SK-N-SH treated with all-trans-retinoic acid at 6 μM for 48 hours (cell line): ENCODE measurements at regions not wholly inside any gene's neighbourhood (a gene's known extent, or its start where the extent isn't known, plus 50 kb on each side); places are given as distances from the start of the nearest gene placed in this dataset.
"Not testable (repeated sequence)": the region's sequence is repeated elsewhere in the genome, so short reads cannot be mapped to it uniquely, and the experiment has no call there.

Experiments used
- ATAC-seq: fragments of 200-7000 bp; cut with Tn5 transposase; 3 replicates; pipeline ENCODE4 v1.9.1; 2020; ENCODE audit warnings: mild to moderate bottlenecking, moderate library complexity
- ARNTL ChIP-seq: fragments of 450-650 bp; formaldehyde crosslinking; IDR thresholded peaks from 2 replicates; pipeline ENCODE4 v1.5.0; 2020; ENCODE audit warnings: low read depth, mild to moderate bottlenecking, moderate library complexity, borderline replicate concordance
- CSDC2 ChIP-seq: fragments of 250-450 bp; sonication (Bioruptor Pico); IDR thresholded peaks from 2 replicates; pipeline ENCODE4 v1.5.0; 2020; ENCODE audit warnings: mild to moderate bottlenecking, moderate library complexity
- ESRRG ChIP-seq: fragments of 250-450 bp; sonication (Bioruptor Pico); IDR thresholded peaks from 2 replicates; pipeline ENCODE4 v1.6.1; 2021; ENCODE audit warnings: mild to moderate bottlenecking
- GLIS3 ChIP-seq: fragments of 250-450 bp; sonication (Bioruptor Pico); IDR thresholded peaks from 2 replicates; pipeline ENCODE4 v1.5.0; 2020; ENCODE audit warnings: mild to moderate bottlenecking, moderate library complexity
- ISL1 ChIP-seq: fragments of 250-450 bp; sonication (Bioruptor Pico); IDR thresholded peaks from 2 replicates; pipeline ENCODE4 v2.1.2; 2022; ENCODE audit warnings: mild to moderate bottlenecking, moderate library complexity
- OSR1 ChIP-seq: fragments of 250-450 bp; sonication (Bioruptor Pico); IDR thresholded peaks from 2 replicates; pipeline ENCODE4 v1.8.0; 2022; ENCODE audit warnings: moderate library complexity, mild to moderate bottlenecking, inconsistent platforms
- TCF4 ChIP-seq: fragments of 250-450 bp; sonication (Bioruptor Pico); IDR thresholded peaks from 2 replicates; pipeline ENCODE4 v1.8.0; 2021; ENCODE audit warnings: mild to moderate bottlenecking, moderate library complexity, borderline replicate concordance
- TOX ChIP-seq: fragments of 250-450 bp; sonication (Bioruptor Pico); IDR thresholded peaks from 2 replicates; pipeline ENCODE4 v1.8.0; 2021; ENCODE audit warnings: mild to moderate bottlenecking, moderate library complexity, borderline replicate concordance
- ZC3H10 ChIP-seq: fragments of 250-450 bp; sonication (Bioruptor Pico); IDR thresholded peaks from 2 replicates; pipeline ENCODE4 v1.5.1; 2021; ENCODE audit warnings: mild to moderate bottlenecking, moderate library complexity
- ZFP3 ChIP-seq: fragments of 250-450 bp; sonication (Bioruptor Pico); IDR thresholded peaks from 2 replicates; pipeline ENCODE4 v1.5.0; 2020; ENCODE audit warnings: mild to moderate bottlenecking, moderate library complexity
- ZNF565 ChIP-seq: fragments of 450-650 bp; formaldehyde crosslinking; conservative IDR thresholded peaks from 2 replicates; pipeline ENCODE4 v1.5.0; 2020; ENCODE audit warnings: low read depth, mild to moderate bottlenecking, moderate library complexity
- ZNF8 ChIP-seq: fragments of 450-650 bp; formaldehyde crosslinking; IDR thresholded peaks from 2 replicates; pipeline ENCODE4 v1.5.0; 2020; ENCODE audit warnings: mild to moderate bottlenecking, moderate library complexity
- TF ChIP-seq, protein P1 (sequence below): fragments of 250-450 bp; sonication (Bioruptor Pico); IDR thresholded peaks from 2 replicates; pipeline ENCODE4 v1.5.1; 2020; ENCODE audit warnings: low read depth, mild to moderate bottlenecking, moderate library complexity
- TF ChIP-seq, protein P2 (sequence below): fragments of 250-450 bp; sonication (Bioruptor Pico); IDR thresholded peaks from 2 replicates; pipeline ENCODE4 v1.5.0; 2020; ENCODE audit warnings: mild to moderate bottlenecking, moderate library complexity
- TF ChIP-seq, protein P3 (sequence below): fragments of 250-450 bp; sonication (Bioruptor Pico); IDR thresholded peaks from 2 replicates; pipeline ENCODE4 v1.8.0; 2020; ENCODE audit warnings: mild to moderate bottlenecking, moderate library complexity, borderline replicate concordance
- TF ChIP-seq, protein P4 (sequence below): fragments of 250-450 bp; sonication (Bioruptor Pico); IDR thresholded peaks from 2 replicates; pipeline ENCODE4 v1.5.1; 2021; ENCODE audit warnings: mild to moderate bottlenecking, moderate library complexity

DNA sequence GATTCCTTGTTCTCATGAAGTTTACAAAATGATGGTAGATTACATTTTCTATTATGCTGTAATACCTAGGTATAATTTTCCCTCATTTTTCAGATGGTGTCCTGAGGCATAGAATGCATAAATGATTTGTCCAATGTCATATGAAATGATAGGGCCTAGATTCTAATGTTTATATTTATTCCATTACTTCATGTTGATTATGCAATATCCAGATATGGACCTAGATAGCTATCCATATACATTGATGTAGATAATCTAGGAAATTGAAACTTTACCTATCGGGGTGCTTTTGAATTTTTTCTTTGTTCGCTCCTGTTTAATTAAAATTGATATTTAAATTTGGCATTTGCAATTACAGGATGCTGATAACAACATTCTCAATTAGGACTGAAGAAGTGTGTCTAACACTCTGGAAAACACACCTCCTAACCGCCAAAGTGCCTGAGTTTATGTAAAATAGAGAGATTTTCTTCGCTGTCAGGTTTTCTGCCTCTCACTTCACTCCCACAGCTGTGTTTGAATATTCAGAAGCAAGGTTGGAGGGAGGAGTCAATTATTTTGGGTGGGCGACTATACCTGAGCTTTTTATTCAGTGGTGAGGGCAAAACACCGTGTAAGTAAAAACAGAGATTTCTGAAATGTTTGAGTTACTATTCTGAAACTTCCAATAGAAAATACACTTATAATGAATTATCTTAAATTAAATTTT lies 164.4 kb upstream of the ATP2B1 start:
- TF ChIP-seq ISL1 (CRISPR knock-in tag) (no peak), ZC3H10 (CRISPR knock-in tag) (no peak), OSR1 (CRISPR knock-in tag) (no peak), ARNTL (CRISPR knock-in tag) (no peak), GLIS3 (CRISPR knock-in tag) (no peak)
- TF ChIP-seq, protein P1, sequence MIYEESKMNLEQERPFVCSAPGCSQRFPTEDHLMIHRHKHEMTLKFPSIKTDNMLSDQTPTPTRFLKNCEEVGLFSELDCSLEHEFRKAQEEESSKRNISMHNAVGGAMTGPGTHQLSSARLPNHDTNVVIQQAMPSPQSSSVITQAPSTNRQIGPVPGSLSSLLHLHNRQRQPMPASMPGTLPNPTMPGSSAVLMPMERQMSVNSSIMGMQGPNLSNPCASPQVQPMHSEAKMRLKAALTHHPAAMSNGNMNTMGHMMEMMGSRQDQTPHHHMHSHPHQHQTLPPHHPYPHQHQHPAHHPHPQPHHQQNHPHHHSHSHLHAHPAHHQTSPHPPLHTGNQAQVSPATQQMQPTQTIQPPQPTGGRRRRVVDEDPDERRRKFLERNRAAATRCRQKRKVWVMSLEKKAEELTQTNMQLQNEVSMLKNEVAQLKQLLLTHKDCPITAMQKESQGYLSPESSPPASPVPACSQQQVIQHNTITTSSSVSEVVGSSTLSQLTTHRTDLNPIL: no peak
- TF ChIP-seq, protein P2, sequence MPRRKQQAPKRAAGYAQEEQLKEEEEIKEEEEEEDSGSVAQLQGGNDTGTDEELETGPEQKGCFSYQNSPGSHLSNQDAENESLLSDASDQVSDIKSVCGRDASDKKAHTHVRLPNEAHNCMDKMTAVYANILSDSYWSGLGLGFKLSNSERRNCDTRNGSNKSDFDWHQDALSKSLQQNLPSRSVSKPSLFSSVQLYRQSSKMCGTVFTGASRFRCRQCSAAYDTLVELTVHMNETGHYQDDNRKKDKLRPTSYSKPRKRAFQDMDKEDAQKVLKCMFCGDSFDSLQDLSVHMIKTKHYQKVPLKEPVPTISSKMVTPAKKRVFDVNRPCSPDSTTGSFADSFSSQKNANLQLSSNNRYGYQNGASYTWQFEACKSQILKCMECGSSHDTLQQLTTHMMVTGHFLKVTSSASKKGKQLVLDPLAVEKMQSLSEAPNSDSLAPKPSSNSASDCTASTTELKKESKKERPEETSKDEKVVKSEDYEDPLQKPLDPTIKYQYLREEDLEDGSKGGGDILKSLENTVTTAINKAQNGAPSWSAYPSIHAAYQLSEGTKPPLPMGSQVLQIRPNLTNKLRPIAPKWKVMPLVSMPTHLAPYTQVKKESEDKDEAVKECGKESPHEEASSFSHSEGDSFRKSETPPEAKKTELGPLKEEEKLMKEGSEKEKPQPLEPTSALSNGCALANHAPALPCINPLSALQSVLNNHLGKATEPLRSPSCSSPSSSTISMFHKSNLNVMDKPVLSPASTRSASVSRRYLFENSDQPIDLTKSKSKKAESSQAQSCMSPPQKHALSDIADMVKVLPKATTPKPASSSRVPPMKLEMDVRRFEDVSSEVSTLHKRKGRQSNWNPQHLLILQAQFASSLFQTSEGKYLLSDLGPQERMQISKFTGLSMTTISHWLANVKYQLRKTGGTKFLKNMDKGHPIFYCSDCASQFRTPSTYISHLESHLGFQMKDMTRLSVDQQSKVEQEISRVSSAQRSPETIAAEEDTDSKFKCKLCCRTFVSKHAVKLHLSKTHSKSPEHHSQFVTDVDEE (CRISPR knock-in tag): no peak
- no peak for ATAC-seq

DNA sequence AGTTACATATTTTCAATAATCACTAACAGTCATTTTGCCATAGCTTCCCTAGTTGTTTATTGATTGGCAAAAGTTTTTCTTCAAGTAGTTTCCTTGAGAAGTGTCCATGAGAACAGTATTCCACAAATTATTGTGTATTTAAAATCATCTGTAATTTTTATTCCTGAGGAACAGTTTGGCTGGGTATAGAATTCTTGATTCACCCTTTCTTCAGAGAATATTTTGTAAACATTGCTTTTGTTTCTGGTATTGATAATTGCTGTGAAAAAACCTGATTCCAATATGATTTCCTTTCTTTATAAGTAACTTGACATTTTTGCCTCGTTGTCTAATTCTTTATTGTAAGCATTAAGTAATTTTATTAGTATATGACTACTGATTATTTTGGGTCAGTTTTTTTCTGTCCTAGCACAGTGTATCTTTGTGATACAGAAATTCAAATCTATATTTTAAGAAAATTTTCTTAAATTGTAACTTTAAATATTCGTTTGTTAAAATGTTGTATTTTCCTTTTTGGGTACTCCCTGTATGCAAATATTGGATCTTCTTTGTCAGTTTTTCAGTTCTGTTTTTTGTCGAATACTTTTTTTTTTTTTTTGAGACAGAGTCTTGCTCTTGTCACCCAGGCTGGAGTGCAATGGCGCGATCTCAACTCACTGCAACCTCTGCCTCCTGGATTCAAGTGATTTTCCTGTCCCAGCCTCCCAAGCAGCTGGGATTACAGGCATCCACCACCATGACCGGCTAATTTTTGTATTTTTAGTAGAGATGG lies 162.0 kb upstream of the ATP2B1 start:
- TF ChIP-seq, protein P3, sequence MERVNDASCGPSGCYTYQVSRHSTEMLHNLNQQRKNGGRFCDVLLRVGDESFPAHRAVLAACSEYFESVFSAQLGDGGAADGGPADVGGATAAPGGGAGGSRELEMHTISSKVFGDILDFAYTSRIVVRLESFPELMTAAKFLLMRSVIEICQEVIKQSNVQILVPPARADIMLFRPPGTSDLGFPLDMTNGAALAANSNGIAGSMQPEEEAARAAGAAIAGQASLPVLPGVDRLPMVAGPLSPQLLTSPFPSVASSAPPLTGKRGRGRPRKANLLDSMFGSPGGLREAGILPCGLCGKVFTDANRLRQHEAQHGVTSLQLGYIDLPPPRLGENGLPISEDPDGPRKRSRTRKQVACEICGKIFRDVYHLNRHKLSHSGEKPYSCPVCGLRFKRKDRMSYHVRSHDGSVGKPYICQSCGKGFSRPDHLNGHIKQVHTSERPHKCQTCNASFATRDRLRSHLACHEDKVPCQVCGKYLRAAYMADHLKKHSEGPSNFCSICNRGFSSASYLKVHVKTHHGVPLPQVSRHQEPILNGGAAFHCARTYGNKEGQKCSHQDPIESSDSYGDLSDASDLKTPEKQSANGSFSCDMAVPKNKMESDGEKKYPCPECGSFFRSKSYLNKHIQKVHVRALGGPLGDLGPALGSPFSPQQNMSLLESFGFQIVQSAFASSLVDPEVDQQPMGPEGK (CRISPR knock-in tag): no peak
- TF ChIP-seq, protein P2 (CRISPR knock-in tag): no peak
- TF ChIP-seq ESRRG (CRISPR knock-in tag) (no peak), TOX (CRISPR knock-in tag) (no peak), OSR1 (CRISPR knock-in tag) (no peak), ZFP3 (CRISPR knock-in tag) (no peak), ZC3H10 (CRISPR knock-in tag) (no peak), ZNF8 (no peak), CSDC2 (CRISPR knock-in tag) (no peak), TCF4 (CRISPR knock-in tag) (no peak), ARNTL (CRISPR knock-in tag) (no peak), ZNF565 (CRISPR knock-in tag) (no peak)
- TF ChIP-seq, protein P4, sequence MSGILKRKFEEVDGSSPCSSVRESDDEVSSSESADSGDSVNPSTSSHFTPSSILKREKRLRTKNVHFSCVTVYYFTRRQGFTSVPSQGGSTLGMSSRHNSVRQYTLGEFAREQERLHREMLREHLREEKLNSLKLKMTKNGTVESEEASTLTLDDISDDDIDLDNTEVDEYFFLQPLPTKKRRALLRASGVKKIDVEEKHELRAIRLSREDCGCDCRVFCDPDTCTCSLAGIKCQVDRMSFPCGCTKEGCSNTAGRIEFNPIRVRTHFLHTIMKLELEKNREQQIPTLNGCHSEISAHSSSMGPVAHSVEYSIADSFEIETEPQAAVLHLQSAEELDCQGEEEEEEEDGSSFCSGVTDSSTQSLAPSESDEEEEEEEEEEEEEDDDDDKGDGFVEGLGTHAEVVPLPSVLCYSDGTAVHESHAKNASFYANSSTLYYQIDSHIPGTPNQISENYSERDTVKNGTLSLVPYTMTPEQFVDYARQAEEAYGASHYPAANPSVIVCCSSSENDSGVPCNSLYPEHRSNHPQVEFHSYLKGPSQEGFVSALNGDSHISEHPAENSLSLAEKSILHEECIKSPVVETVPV: no peak
- TF ChIP-seq, protein P1: no peak
- TF ChIP-seq, all 23 proteins: peak for 0
- ATAC-seq: no peak

DNA sequence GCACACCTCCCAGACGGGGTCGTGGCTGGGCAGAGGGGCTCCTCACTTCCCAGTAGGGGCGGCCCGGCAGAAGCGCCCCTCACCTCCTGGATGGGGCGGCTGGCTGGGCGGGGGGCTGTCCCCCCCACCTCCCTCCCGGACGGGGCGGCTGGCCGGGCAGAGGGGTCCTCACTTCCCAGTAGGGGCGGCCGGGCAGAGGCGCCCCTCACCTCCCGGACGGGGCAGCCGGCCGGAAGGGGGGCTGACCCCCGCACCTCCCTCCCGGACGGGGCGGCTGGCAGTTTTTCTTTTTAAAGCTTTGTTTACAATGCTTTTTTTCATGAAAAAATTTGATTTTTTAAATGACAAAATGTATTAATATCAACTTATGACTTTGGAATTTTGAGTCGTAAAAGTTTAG lies 159.0 kb upstream of the ATP2B1 start:
- ATAC-seq: not testable (repeated sequence)
